ENCODE measurements at regions not wholly inside any gene's neighbourhood (a gene's known extent, or its start where the extent isn't known, plus 50 kb on each side); places are given as distances from the start of the nearest gene placed in this dataset.

DNA sequence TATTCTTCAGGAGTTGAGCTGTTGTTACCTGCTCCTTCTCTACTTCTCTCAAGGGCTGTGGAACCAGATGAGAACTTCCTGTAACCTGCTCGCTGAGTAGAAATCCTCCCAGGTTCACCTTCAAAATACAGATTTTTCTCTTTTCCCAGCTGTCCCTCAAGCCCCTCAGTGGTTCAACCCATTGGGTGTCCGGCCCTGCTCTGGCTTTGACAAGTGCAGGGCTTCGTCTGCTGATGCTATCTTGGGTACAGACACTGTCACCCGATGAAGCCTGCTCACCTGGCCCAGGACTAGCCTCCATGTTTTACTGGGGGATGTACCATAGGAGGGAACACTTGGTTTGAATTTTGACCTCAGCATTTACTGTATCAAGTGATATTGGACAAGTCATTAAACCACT, 490.4 kb downstream of the IRX1 start:
- Histone ChIP-seq H3K9ac (ENCODE audit: low read depth in 1 of 2, low read length in 2 of 2) (no peak overlapping the region), H3K4me1 (ENCODE audit: control insufficient read depth in 2 of 2, insufficient read depth in 2 of 2, low read length in 2 of 2) (no peaks in the 10 kb centered on the region), H3K27ac (ENCODE audit: low read depth in 2 of 2, low read length in 2 of 2) (no peak overlapping the region), H3K9me3 (ENCODE audit: control insufficient read depth in 2 of 2, low read length in 2 of 2) (no peaks in the 10 kb centered on the region), H3K36me3 (ENCODE audit: control insufficient read depth in 2 of 2, insufficient read depth in 2 of 2, low read length in 2 of 2) (no peaks in the 10 kb centered on the region), H3K4me3 (ENCODE audit: low read length in 2 of 2) (no peak overlapping the region), H3K27me3 (ENCODE audit: control insufficient read depth in 2 of 2, insufficient read depth in 2 of 2, low read length in 2 of 2) (no peaks in the 10 kb centered on the region)

DNA sequence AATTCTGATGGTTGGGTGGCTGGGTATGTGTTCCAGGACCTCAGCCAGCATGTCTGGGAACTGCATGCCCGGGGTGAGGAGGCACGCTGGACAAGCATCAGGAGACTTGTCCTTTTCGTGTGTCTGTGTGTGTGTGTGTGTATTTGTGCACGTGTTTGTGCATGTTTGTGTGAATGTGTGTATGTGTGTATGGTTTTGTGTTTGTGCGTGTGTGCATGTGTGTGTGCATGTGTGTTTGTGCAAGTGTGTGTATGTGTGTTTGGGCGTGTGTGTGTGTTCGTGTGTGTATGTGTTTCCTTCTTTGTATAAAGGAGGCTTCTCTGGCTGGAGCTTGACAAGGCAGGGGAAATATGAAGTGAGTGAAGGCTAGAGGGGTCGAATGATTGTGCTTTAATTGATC, 491.5 kb downstream of the IRX1 start:
- no peaks in the 10 kb centered on the region for H3K36me3 ChIP-seq (ENCODE audit: control insufficient read depth in 2 of 2, insufficient read depth in 2 of 2, low read length in 2 of 2)
- no peak overlapping the region for H3K4me3 ChIP-seq (ENCODE audit: low read length in 2 of 2)
- no peaks in the 10 kb centered on the region for H3K4me1 ChIP-seq (ENCODE audit: control insufficient read depth in 2 of 2, insufficient read depth in 2 of 2, low read length in 2 of 2)
- no peaks in the 10 kb centered on the region for H3K9me3 ChIP-seq (ENCODE audit: control insufficient read depth in 2 of 2, low read length in 2 of 2)
- H3K9ac ChIP-seq (ENCODE audit: low read depth in 1 of 2, low read length in 2 of 2), result no peak overlapping the region
- no peaks in the 10 kb centered on the region for H3K27me3 ChIP-seq (ENCODE audit: control insufficient read depth in 2 of 2, insufficient read depth in 2 of 2, low read length in 2 of 2)
- no peak overlapping the region for H3K27ac ChIP-seq (ENCODE audit: low read depth in 2 of 2, low read length in 2 of 2)

DNA sequence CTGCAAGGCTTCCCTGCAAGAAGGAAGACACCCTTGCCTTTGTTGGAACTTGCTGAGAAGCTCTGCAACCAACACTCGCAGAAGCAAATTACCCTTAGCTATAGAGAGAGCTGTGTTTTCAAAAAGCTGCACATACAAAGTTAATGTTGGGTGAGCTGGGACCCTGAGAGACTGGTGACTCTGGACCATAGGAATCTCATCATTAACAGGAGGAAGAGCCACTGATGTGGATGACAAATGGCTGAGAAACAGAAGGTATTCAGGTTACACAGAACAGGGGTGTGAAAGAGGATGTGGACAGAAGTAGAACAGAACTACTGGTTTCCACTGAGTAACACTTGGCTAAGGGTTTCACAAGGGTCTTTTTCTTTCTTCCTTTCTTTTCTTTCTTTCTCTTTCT, 493.5 kb downstream of the IRX1 start:
- no peak overlapping the region for H3K27ac ChIP-seq (ENCODE audit: low read depth in 2 of 2, low read length in 2 of 2)
- peaks cover 0 to 4% of the 10 kb centered on the region in 2 donors for H3K9me3 ChIP-seq (ENCODE audit: control insufficient read depth in 2 of 2, low read length in 2 of 2)
- H3K4me3 ChIP-seq (ENCODE audit: low read length in 2 of 2), result no peak overlapping the region
- no peaks in the 10 kb centered on the region for H3K27me3 ChIP-seq (ENCODE audit: control insufficient read depth in 2 of 2, insufficient read depth in 2 of 2, low read length in 2 of 2)
- H3K9ac ChIP-seq (ENCODE audit: low read depth in 1 of 2, low read length in 2 of 2), result no peak overlapping the region
- H3K36me3 ChIP-seq (ENCODE audit: control insufficient read depth in 2 of 2, insufficient read depth in 2 of 2, low read length in 2 of 2), result no peaks in the 10 kb centered on the region
- H3K4me1 ChIP-seq (ENCODE audit: control insufficient read depth in 2 of 2, insufficient read depth in 2 of 2, low read length in 2 of 2), result no peaks in the 10 kb centered on the region

DNA sequence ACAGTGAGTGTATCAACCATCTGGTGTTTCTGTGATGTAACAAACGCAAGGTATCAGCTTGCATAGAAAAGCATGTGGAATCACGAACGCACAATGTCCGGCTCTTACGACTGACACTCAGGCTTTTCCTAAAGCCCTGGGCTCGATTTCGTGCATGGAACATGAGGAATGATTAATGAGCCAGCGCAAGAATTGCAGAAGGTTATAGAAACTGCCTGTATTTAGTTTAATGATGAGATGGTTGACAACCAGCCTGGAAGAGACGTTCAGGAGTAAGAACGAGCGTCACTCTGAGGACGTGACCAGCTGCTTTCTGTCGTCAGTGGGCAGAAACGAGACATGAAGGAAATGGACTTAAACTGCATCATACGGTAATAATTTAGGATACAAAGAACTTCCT, 497.6 kb downstream of the IRX1 start:
- H3K9me3 ChIP-seq (ENCODE audit: control insufficient read depth in 2 of 2, low read length in 2 of 2), result peaks cover 0 to 4% of the 10 kb centered on the region in 2 donors

DNA sequence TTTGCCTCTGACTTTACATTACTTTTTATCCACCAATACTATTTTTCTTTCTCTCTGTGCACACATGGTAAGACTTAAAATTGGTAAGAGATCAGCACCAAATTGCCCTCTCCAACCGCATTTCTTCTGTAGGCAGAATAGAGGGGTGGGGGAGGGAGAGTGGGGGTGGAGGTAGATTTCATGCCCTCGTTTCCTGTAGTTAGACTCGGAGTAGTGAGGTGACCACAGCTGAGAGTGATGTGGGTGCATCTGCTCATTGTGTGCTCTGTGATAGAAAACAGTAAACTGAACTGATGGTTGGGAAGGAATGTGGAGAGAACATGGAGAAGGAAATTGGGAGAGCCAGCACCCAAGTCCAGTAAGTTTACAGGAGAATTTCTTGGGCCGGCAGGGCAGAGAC, 498.3 kb downstream of the IRX1 start:
- no peak overlapping the region for H3K4me3 ChIP-seq (ENCODE audit: low read length in 2 of 2)
- H3K4me1 ChIP-seq (ENCODE audit: control insufficient read depth in 2 of 2, insufficient read depth in 2 of 2, low read length in 2 of 2), result no peaks in the 10 kb centered on the region
- H3K9ac ChIP-seq (ENCODE audit: low read depth in 1 of 2, low read length in 2 of 2), result no peak overlapping the region
- no peaks in the 10 kb centered on the region for H3K36me3 ChIP-seq (ENCODE audit: control insufficient read depth in 2 of 2, insufficient read depth in 2 of 2, low read length in 2 of 2)
- no peaks in the 10 kb centered on the region for H3K27me3 ChIP-seq (ENCODE audit: control insufficient read depth in 2 of 2, insufficient read depth in 2 of 2, low read length in 2 of 2)
- no peak overlapping the region for H3K27ac ChIP-seq (ENCODE audit: low read depth in 2 of 2, low read length in 2 of 2)
- peaks cover 0 to 4% of the 10 kb centered on the region in 2 donors for H3K9me3 ChIP-seq (ENCODE audit: control insufficient read depth in 2 of 2, low read length in 2 of 2)

More for the DNA sequence above, 497.6 kb downstream of the IRX1 start:
- Histone ChIP-seq H3K36me3 (ENCODE audit: control insufficient read depth in 2 of 2, insufficient read depth in 2 of 2, low read length in 2 of 2) (no peaks in the 10 kb centered on the region), H3K4me1 (ENCODE audit: control insufficient read depth in 2 of 2, insufficient read depth in 2 of 2, low read length in 2 of 2) (no peaks in the 10 kb centered on the region), H3K9ac (ENCODE audit: low read depth in 1 of 2, low read length in 2 of 2) (no peak overlapping the region), H3K4me3 (ENCODE audit: low read length in 2 of 2) (no peak overlapping the region), H3K27me3 (ENCODE audit: control insufficient read depth in 2 of 2, insufficient read depth in 2 of 2, low read length in 2 of 2) (no peaks in the 10 kb centered on the region), H3K27ac (ENCODE audit: low read depth in 2 of 2, low read length in 2 of 2) (no peak overlapping the region)

DNA sequence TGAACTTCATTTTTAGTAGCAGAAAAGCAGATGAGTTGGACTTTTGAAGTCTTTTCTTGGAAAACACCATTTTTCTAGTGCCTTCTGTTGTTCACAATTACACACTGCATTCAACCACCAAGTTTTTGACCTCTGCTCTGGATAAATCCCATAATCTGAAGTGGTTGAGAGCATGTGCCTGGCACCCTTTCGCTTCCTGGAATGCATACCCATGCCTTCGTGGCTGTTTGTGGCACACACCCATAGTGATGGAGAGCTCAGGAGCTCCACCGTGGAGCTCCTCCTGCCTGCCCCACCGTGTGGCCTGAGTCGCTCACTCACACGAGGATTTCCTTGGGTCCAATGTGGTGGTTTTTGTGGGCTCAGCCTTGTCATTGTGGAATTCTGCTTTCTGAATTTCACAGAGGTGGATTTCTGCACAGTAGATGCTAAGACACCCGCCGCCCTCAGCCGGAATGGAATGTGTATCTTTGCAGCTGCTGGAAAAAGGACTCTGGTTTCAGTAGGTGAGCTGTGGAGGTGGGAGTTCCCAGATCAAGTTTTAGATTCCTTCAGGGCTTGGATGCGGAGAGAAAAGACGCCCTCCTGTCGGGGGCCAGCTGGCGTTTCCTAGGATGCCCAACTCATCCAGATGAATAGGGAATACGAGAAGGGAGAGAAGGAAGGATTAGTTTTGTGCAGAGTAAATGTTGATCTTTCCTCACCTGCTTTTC, 500.4 kb downstream of the IRX1 start:
- peaks cover 0 to 4% of the 10 kb centered on the region in 2 donors for H3K9me3 ChIP-seq (ENCODE audit: control insufficient read depth in 2 of 2, low read length in 2 of 2)
- no peaks in the 10 kb centered on the region for H3K27me3 ChIP-seq (ENCODE audit: control insufficient read depth in 2 of 2, insufficient read depth in 2 of 2, low read length in 2 of 2)
- H3K36me3 ChIP-seq (ENCODE audit: control insufficient read depth in 2 of 2, insufficient read depth in 2 of 2, low read length in 2 of 2), result no peaks in the 10 kb centered on the region
- H3K27ac ChIP-seq (ENCODE audit: low read depth in 2 of 2, low read length in 2 of 2), result no peak overlapping the region
- H3K9ac ChIP-seq (ENCODE audit: low read depth in 1 of 2, low read length in 2 of 2), result no peak overlapping the region
- no peaks in the 10 kb centered on the region for H3K4me1 ChIP-seq (ENCODE audit: control insufficient read depth in 2 of 2, insufficient read depth in 2 of 2, low read length in 2 of 2)
- H3K4me3 ChIP-seq (ENCODE audit: low read length in 2 of 2), result no peak overlapping the region

DNA sequence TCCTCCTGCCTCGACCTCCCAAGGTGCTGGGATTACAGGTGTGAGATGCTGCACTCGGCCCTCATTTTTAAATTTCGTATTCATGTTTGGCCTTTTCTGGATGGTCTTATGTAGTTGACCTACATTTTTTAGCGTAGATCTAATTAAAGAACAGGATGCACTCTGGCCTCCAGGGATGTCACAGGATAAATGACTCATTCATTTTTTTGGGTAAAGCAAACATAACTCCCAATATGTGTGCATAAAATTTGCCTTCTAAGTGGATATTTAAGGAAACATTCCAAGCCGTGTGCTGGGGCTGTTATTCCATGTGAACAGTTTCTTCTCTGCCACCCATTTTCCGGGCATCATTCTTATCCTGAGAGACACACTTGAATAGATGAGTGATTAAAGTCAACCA, 501.6 kb downstream of the IRX1 start:
- Histone ChIP-seq H3K9ac (ENCODE audit: low read depth in 1 of 2, low read length in 2 of 2) (no peak overlapping the region), H3K27ac (ENCODE audit: low read depth in 2 of 2, low read length in 2 of 2) (no peak overlapping the region), H3K36me3 (ENCODE audit: control insufficient read depth in 2 of 2, insufficient read depth in 2 of 2, low read length in 2 of 2) (no peaks in the 10 kb centered on the region), H3K4me3 (ENCODE audit: low read length in 2 of 2) (no peak overlapping the region), H3K9me3 (ENCODE audit: control insufficient read depth in 2 of 2, low read length in 2 of 2) (peaks cover 0 to 4% of the 10 kb centered on the region in 2 donors), H3K4me1 (ENCODE audit: control insufficient read depth in 2 of 2, insufficient read depth in 2 of 2, low read length in 2 of 2) (no peaks in the 10 kb centered on the region), H3K27me3 (ENCODE audit: control insufficient read depth in 2 of 2, insufficient read depth in 2 of 2, low read length in 2 of 2) (no peaks in the 10 kb centered on the region)

DNA sequence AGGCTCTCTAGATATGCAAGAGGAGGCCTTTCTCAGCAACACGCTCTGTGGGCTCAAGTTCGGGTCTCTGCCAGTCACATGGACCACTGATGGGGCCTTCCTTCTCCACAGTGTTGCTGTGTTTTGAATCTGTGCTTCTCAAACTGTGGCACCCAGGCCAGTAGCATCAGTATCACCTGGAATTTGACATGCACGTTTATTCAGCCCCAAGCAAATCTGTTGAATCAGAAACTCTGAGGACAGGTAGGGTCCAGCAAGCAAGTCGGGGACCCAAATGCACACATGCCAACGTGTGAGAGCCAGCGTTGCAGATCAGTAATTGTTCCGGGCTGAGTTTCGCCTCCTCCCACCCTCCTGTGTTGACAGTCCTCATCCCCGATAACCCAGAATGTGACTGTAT, 502.6 kb downstream of the IRX1 start:
- Histone ChIP-seq H3K27ac (ENCODE audit: low read depth in 2 of 2, low read length in 2 of 2) (no peak overlapping the region), H3K9me3 (ENCODE audit: control insufficient read depth in 2 of 2, low read length in 2 of 2) (peaks cover 0 to 5% of the 10 kb centered on the region in 2 donors), H3K27me3 (ENCODE audit: control insufficient read depth in 2 of 2, insufficient read depth in 2 of 2, low read length in 2 of 2) (no peaks in the 10 kb centered on the region), H3K4me3 (ENCODE audit: low read length in 2 of 2) (no peak overlapping the region), H3K4me1 (ENCODE audit: control insufficient read depth in 2 of 2, insufficient read depth in 2 of 2, low read length in 2 of 2) (no peaks in the 10 kb centered on the region), H3K9ac (ENCODE audit: low read depth in 1 of 2, low read length in 2 of 2) (no peak overlapping the region), H3K36me3 (ENCODE audit: control insufficient read depth in 2 of 2, insufficient read depth in 2 of 2, low read length in 2 of 2) (no peaks in the 10 kb centered on the region)

DNA sequence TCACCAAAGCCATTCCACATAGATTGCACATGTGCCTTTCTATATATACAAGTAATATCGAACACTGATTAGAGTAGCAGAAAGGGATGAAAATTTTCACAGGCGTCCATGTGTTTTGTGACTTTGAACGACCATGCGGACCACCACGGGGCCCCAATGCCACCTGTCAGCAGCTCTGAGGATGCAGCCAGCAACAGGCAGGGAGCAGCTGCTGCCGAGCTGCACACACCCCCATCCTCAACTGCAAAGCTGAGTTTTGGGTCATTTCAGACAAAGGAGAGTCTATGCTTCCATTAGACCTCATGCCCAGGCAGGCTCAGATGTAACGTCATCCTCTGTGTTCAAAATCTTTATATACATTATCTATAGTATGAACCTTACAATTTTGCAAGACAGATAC, 503.8 kb downstream of the IRX1 start:
- H3K4me1 ChIP-seq (ENCODE audit: control insufficient read depth in 2 of 2, insufficient read depth in 2 of 2, low read length in 2 of 2), result no peaks in the 10 kb centered on the region
- H3K9ac ChIP-seq (ENCODE audit: low read depth in 1 of 2, low read length in 2 of 2), result no peak overlapping the region
- no peaks in the 10 kb centered on the region for H3K36me3 ChIP-seq (ENCODE audit: control insufficient read depth in 2 of 2, insufficient read depth in 2 of 2, low read length in 2 of 2)
- H3K9me3 ChIP-seq (ENCODE audit: control insufficient read depth in 2 of 2, low read length in 2 of 2), result peaks cover 0 to 5% of the 10 kb centered on the region in 2 donors
- H3K27ac ChIP-seq (ENCODE audit: low read depth in 2 of 2, low read length in 2 of 2), result no peak overlapping the region
- H3K27me3 ChIP-seq (ENCODE audit: control insufficient read depth in 2 of 2, insufficient read depth in 2 of 2, low read length in 2 of 2), result no peaks in the 10 kb centered on the region
- no peak overlapping the region for H3K4me3 ChIP-seq (ENCODE audit: low read length in 2 of 2)

DNA sequence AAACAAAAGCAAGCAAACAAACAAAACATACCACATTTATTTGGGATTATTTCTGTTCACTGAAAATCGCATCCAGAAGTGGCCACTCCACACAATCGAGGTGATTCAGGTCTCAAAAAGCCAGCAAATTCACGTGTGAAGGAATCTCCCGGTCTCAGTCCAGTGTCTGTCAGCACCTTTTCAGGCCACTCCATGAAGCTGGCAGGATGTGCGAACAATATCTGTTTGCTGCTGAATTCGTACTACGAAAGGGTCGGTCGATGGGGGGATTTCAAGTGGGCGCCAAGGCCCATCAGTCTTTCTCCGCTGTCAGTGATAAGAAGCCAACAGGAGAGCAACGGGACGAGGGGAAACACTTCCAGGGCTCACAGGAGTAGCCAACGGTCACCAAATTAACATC, 505.1 kb downstream of the IRX1 start:
- Histone ChIP-seq H3K27me3 (ENCODE audit: control insufficient read depth in 2 of 2, insufficient read depth in 2 of 2, low read length in 2 of 2) (no peaks in the 10 kb centered on the region), H3K9ac (ENCODE audit: low read depth in 1 of 2, low read length in 2 of 2) (no peak overlapping the region), H3K4me1 (ENCODE audit: control insufficient read depth in 2 of 2, insufficient read depth in 2 of 2, low read length in 2 of 2) (no peaks in the 10 kb centered on the region), H3K4me3 (ENCODE audit: low read length in 2 of 2) (no peak overlapping the region), H3K9me3 (ENCODE audit: control insufficient read depth in 2 of 2, low read length in 2 of 2) (peaks cover 0 to 5% of the 10 kb centered on the region in 2 donors), H3K27ac (ENCODE audit: low read depth in 2 of 2, low read length in 2 of 2) (no peak overlapping the region), H3K36me3 (ENCODE audit: control insufficient read depth in 2 of 2, insufficient read depth in 2 of 2, low read length in 2 of 2) (no peaks in the 10 kb centered on the region)
